ENCODE measurements at regions not wholly inside any gene's neighbourhood (a gene's known extent, or its start where the extent isn't known, plus 50 kb on each side); places are given as distances from the start of the nearest gene placed in this dataset.
"Not testable (repeated sequence)": the region's sequence is repeated elsewhere in the genome, so short reads cannot be mapped to it uniquely, and the experiment has no call there.

GRCh38 chr12:94916663-94917062 lies 86.8 kb downstream of the NDUFA12 start:
- H2AFZ ChIP-seq (ENCODE audit: low read depth, low read length) = no peak overlapping the region
- no peaks in the 10 kb centered on the region for H3K36me3 ChIP-seq (ENCODE audit: insufficient read depth, low read length)
- no peak overlapping the region for H3K4me3 ChIP-seq (ENCODE audit: low read length)
- H3K27me3 ChIP-seq (ENCODE audit: insufficient read depth, low read length) = no peaks in the 10 kb centered on the region
- H3K9me3 ChIP-seq (ENCODE audit: low read length) = no peaks in the 10 kb centered on the region
- no peaks in the 10 kb centered on the region for H3K4me1 ChIP-seq (ENCODE audit: insufficient read depth, low read length)

- no peak overlapping the region for H2AFZ ChIP-seq (ENCODE audit: low read depth, low read length)
- no peaks in the 10 kb centered on the region for H3K27me3 ChIP-seq (ENCODE audit: insufficient read depth, low read length)
- peaks cover 11% of the 10 kb centered on the region for H3K4me1 ChIP-seq (ENCODE audit: insufficient read depth, low read length)
- no peaks in the 10 kb centered on the region for H3K9me3 ChIP-seq (ENCODE audit: low read length)
- H3K4me3 ChIP-seq (ENCODE audit: low read length) = no peak overlapping the region
- no peaks in the 10 kb centered on the region for H3K36me3 ChIP-seq (ENCODE audit: insufficient read depth, low read length)
These were observed 93.8 kb downstream of the NDUFA12 start for GRCh38 chr12:94909663-94910062.

- H3K9me3 ChIP-seq (ENCODE audit: low read length); H3K27me3 ChIP-seq (ENCODE audit: insufficient read depth, low read length); H3K36me3 ChIP-seq (ENCODE audit: insufficient read depth, low read length); H2AFZ ChIP-seq (ENCODE audit: low read depth, low read length); H3K4me3 ChIP-seq (ENCODE audit: low read length): not testable (repeated sequence)
- peaks cover 11% of the 10 kb centered on the region for H3K4me1 ChIP-seq (ENCODE audit: insufficient read depth, low read length)
These were observed 97.7 kb downstream of the NDUFA12 start for GRCh38 chr12:94905749-94906148.

- H3K27me3 ChIP-seq (ENCODE audit: insufficient read depth, low read length) = no peaks in the 10 kb centered on the region
- H3K9me3 ChIP-seq (ENCODE audit: low read length) = no peaks in the 10 kb centered on the region
- no peaks in the 10 kb centered on the region for H3K36me3 ChIP-seq (ENCODE audit: insufficient read depth, low read length)
These were observed 103.0 kb downstream of the NDUFA12 start for GRCh38 chr12:94900496-94900895.

GRCh38 chr12:94898388-94898787 lies 105.1 kb downstream of the NDUFA12 start:
- Histone ChIP-seq H3K27me3 (ENCODE audit: insufficient read depth, low read length) (no peaks in the 10 kb centered on the region), H3K9me3 (ENCODE audit: low read length) (no peaks in the 10 kb centered on the region), H2AFZ (ENCODE audit: low read depth, low read length) (no peak overlapping the region), H3K36me3 (ENCODE audit: insufficient read depth, low read length) (no peaks in the 10 kb centered on the region), H3K4me1 (ENCODE audit: insufficient read depth, low read length) (no peaks in the 10 kb centered on the region), H3K4me3 (ENCODE audit: low read length) (no peak overlapping the region)

More at GRCh38 chr12:94900496-94900895, 103.0 kb downstream of the NDUFA12 start:
- Histone ChIP-seq H2AFZ (ENCODE audit: low read depth, low read length) (no peak overlapping the region), H3K4me1 (ENCODE audit: insufficient read depth, low read length) (no peaks in the 10 kb centered on the region), H3K4me3 (ENCODE audit: low read length) (no peak overlapping the region)

- no peak overlapping the region for H3K4me3 ChIP-seq (ENCODE audit: low read length)
- H3K9me3 ChIP-seq (ENCODE audit: low read length) = no peaks in the 10 kb centered on the region
- no peaks in the 10 kb centered on the region for H3K36me3 ChIP-seq (ENCODE audit: insufficient read depth, low read length)
- H3K27me3 ChIP-seq (ENCODE audit: insufficient read depth, low read length) = no peaks in the 10 kb centered on the region
- no peak overlapping the region for H2AFZ ChIP-seq (ENCODE audit: low read depth, low read length)
- H3K4me1 ChIP-seq (ENCODE audit: insufficient read depth, low read length) = no peaks in the 10 kb centered on the region
These were observed 110.8 kb downstream of the NDUFA12 start for GRCh38 chr12:94892544-94893267.

- Histone ChIP-seq H3K4me1 (ENCODE audit: insufficient read depth, low read length) (no peaks in the 10 kb centered on the region), H3K4me3 (ENCODE audit: low read length) (no peak overlapping the region), H3K36me3 (ENCODE audit: insufficient read depth, low read length) (no peaks in the 10 kb centered on the region), H3K27me3 (ENCODE audit: insufficient read depth, low read length) (no peaks in the 10 kb centered on the region), H2AFZ (ENCODE audit: low read depth, low read length) (no peak overlapping the region), H3K9me3 (ENCODE audit: low read length) (no peaks in the 10 kb centered on the region)
These were observed 113.9 kb downstream of the NDUFA12 start for GRCh38 chr12:94889445-94890210.

- Histone ChIP-seq H3K36me3 (ENCODE audit: insufficient read depth, low read length) (no peaks in the 10 kb centered on the region), H3K4me3 (ENCODE audit: low read length) (no peak overlapping the region), H3K9me3 (ENCODE audit: low read length) (no peaks in the 10 kb centered on the region), H3K4me1 (ENCODE audit: insufficient read depth, low read length) (peaks cover 2% of the 10 kb centered on the region), H3K27me3 (ENCODE audit: insufficient read depth, low read length) (peaks cover 12% of the 10 kb centered on the region), H2AFZ (ENCODE audit: low read depth, low read length) (no peak overlapping the region)
These were observed 124.0 kb downstream of the NDUFA12 start for GRCh38 chr12:94879542-94879941.

- peaks cover 51% of the 10 kb centered on the region for H3K27me3 ChIP-seq (ENCODE audit: insufficient read depth, low read length)
- H2AFZ ChIP-seq (ENCODE audit: low read depth, low read length) = no peak overlapping the region
- H3K36me3 ChIP-seq (ENCODE audit: insufficient read depth, low read length) = no peaks in the 10 kb centered on the region
- no peak overlapping the region for H3K4me3 ChIP-seq (ENCODE audit: low read length)
- H3K4me1 ChIP-seq (ENCODE audit: insufficient read depth, low read length) = peaks cover 6% of the 10 kb centered on the region
- H3K9me3 ChIP-seq (ENCODE audit: low read length) = no peaks in the 10 kb centered on the region
These were observed 128.0 kb downstream of the NDUFA12 start for GRCh38 chr12:94875525-94875924.

- peaks cover 53% of the 10 kb centered on the region for H3K27me3 ChIP-seq (ENCODE audit: insufficient read depth, low read length)
- H3K4me3 ChIP-seq (ENCODE audit: low read length) = no peak overlapping the region
- H3K9me3 ChIP-seq (ENCODE audit: low read length) = no peaks in the 10 kb centered on the region
- H3K36me3 ChIP-seq (ENCODE audit: insufficient read depth, low read length) = no peaks in the 10 kb centered on the region
- H3K4me1 ChIP-seq (ENCODE audit: insufficient read depth, low read length) = peaks cover 6% of the 10 kb centered on the region
- H2AFZ ChIP-seq (ENCODE audit: low read depth, low read length) = no peak overlapping the region
These were observed 128.8 kb downstream of the NDUFA12 start for GRCh38 chr12:94874518-94875302.

- H3K4me3 ChIP-seq (ENCODE audit: low read length) = peak overlapping the region; percentile 32
- peak overlapping the region; percentile 52 for H2AFZ ChIP-seq (ENCODE audit: low read depth, low read length)
- H3K9me3 ChIP-seq (ENCODE audit: low read length) = no peaks in the 10 kb centered on the region
- H3K36me3 ChIP-seq (ENCODE audit: insufficient read depth, low read length) = no peaks in the 10 kb centered on the region
- H3K4me1 ChIP-seq (ENCODE audit: insufficient read depth, low read length) = peaks cover 6% of the 10 kb centered on the region
- peaks cover 54% of the 10 kb centered on the region for H3K27me3 ChIP-seq (ENCODE audit: insufficient read depth, low read length)
These were observed 129.6 kb downstream of the NDUFA12 start for GRCh38 chr12:94873734-94874517.

- Histone ChIP-seq H3K4me1 (ENCODE audit: insufficient read depth, low read length) (peaks cover 6% of the 10 kb centered on the region), H3K4me3 (ENCODE audit: low read length) (peak overlapping the region; percentile 32), H3K36me3 (ENCODE audit: insufficient read depth, low read length) (no peaks in the 10 kb centered on the region), H2AFZ (ENCODE audit: low read depth, low read length) (peak overlapping the region; percentile 55), H3K27me3 (ENCODE audit: insufficient read depth, low read length) (peaks cover 54% of the 10 kb centered on the region), H3K9me3 (ENCODE audit: low read length) (no peaks in the 10 kb centered on the region)
These were observed 130.3 kb downstream of the NDUFA12 start for GRCh38 chr12:94872971-94873733.
